A673 (cell line): ENCODE measurements at regions not wholly inside any gene's neighbourhood (a gene's known extent, or its start where the extent isn't known, plus 50 kb on each side); places are given as distances from the start of the nearest gene placed in this dataset.

ENCODE experiments used
- BruUV-seq: library from RNA; stranded (reverse); fragments of 400-500 nt; replicated peaks from 2 replicates; lab custom pipeline; 2021; lab: Mats Ljungman, UMichigan
- CTCF ChIA-PET: fragments of 300-600 bp; sonication (Branson Sonifier 250); formaldehyde crosslinking; loops from one replicate; lab custom pipeline; 2022; ENCODE audit warnings: antibody characterized with exemption; lab: Charles Lee
- POLR2A ChIA-PET: fragments of 300-600 bp; sonication (Branson Sonifier 250); formaldehyde crosslinking; loops from one replicate; lab custom pipeline; 2022; ENCODE audit warnings: antibody characterized with exemption; ENCODE audit not compliant: low non-redundant PET; lab: Charles Lee
- DNase-seq: peaks from one replicate; pipeline ENCODE4 v3.0.0-alpha.2; 2015; ENCODE audit warnings: low spot score
- H3K27ac ChIP-seq: fragments of 200-600 bp; sonication (generic); 2 replicates; pipeline ENCODE4 v1.5.1; 2016; ENCODE audit warnings: mixed run types, low read depth, mild to moderate bottlenecking, mixed read lengths, antibody characterized with exemption, low read length; ENCODE audit not compliant: poor library complexity, severe bottlenecking
- H3K27me3 ChIP-seq: fragments of 200-600 bp; sonication (generic); replicated peaks from 2 replicates; pipeline ENCODE4 v1.6.1; 2017; ENCODE audit warnings: mixed run types, low read depth, mild to moderate bottlenecking, mixed read lengths, antibody characterized with exemption, low read length; ENCODE audit not compliant: insufficient read depth, poor library complexity
- H3K36me3 ChIP-seq: fragments of 200-600 bp; sonication (generic); 2 replicates; pipeline ENCODE4 v1.6.1; 2016; ENCODE audit warnings: mixed run types, mild to moderate bottlenecking, mixed read lengths, antibody characterized with exemption, low read length; ENCODE audit not compliant: insufficient read depth, poor library complexity, severe bottlenecking
- H3K4me1 ChIP-seq: fragments of 200-600 bp; sonication (generic); 2 replicates; pipeline ENCODE4 v1.6.1; 2017; ENCODE audit warnings: mixed run types, mild to moderate bottlenecking, mixed read lengths, antibody characterized with exemption, low read length; ENCODE audit not compliant: insufficient read depth, poor library complexity, severe bottlenecking
- H3K4me3 ChIP-seq: fragments of 200-600 bp; sonication (generic); 2 replicates; pipeline ENCODE4 v1.5.1; 2016; ENCODE audit warnings: low read depth, mixed run types, mild to moderate bottlenecking, mixed read lengths, low read length; ENCODE audit not compliant: poor library complexity, severe bottlenecking
- H3K9me3 ChIP-seq: fragments of 200-600 bp; sonication (generic); 2 replicates; pipeline ENCODE4 v1.6.1; 2016; ENCODE audit warnings: mixed run types, low read depth, mild to moderate bottlenecking, mixed read lengths, antibody characterized with exemption, low read length; ENCODE audit not compliant: poor library complexity, severe bottlenecking
- CTCF ChIP-seq: fragments of 300-800, 200-600 bp; sonication (generic); conservative IDR thresholded peaks from 2 replicates; pipeline ENCODE4 v1.5.1; 2017; ENCODE audit warnings: low read depth, mild to moderate bottlenecking, antibody characterized with exemption, low read length, moderate library complexity, mixed read lengths
- EZH2 ChIP-seq: fragments of 200-600 bp; sonication (generic); IDR thresholded peaks from 2 replicates; pipeline ENCODE4 v1.6.1; 2017; ENCODE audit warnings: borderline replicate concordance, low read depth, mild to moderate bottlenecking, mixed read lengths, antibody characterized with exemption, low read length; ENCODE audit not compliant: poor library complexity, severe bottlenecking
- intact Hi-C: fragments of 100-400 bp; cut with micrococcal nuclease; formaldehyde crosslinking; loops from one replicate; pipeline ENCODE4 v1.10.0; 2022; ENCODE audit not compliant: unreplicated experiment

GRCh38 chr3:103127737-103128136 lies 692.9 kb downstream of the ZPLD1 start:
- POLR2A ChIA-PET: no interaction called here
- H3K27ac ChIP-seq: no peak overlapping the region
- H3K9me3 ChIP-seq: no peaks in the 10 kb centered on the region
- BruUV-seq: no TSS peak
- CTCF ChIA-PET: no interaction called here
- no peaks in the 10 kb centered on the region for H3K36me3 ChIP-seq
- no peak for TF ChIP-seq CTCF
- no peak for TF ChIP-seq EZH2
- H3K4me1 ChIP-seq: peaks cover 23% of the 10 kb centered on the region
- no peak for DNase-seq
- intact Hi-C loops: no loop called here
- H3K27me3 ChIP-seq: no peaks in the 10 kb centered on the region
- H3K4me3 ChIP-seq: no peak overlapping the region

DNA sequence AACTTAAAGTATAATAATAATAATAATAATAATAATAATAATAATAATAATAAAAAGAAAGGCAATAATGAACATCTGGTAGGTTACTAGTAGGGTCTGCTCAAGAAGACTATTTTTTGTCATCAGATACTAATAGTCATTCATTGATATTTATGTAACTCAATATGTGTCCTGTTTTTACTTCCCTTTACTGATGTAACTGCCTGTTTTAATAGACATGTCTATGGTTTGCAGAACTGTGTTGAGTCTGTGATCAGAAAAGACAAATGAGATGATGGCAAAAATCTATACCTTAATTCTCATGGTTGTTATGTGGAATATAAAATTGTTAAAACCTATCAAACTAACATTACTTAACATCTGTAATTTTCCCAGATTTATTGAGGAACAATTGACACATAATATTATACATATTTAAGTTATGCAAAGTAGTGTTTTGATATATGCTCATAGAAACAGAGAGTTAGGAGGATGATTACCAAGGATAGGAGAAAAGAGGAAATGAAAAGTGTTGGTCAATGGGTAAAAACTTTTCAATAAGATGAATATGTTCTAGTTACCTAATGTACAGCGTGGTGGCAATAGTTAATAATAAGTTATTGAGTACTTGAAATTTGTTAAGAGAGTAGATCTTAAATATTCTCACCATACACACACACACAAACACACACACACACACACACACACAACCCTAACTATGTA lies 699.4 kb downstream of the ZPLD1 start:
- no peak for DNase-seq
- intact Hi-C loops: no loop called here
- POLR2A ChIA-PET: no interaction called here
- no peaks in the 10 kb centered on the region for H3K36me3 ChIP-seq
- TF ChIP-seq EZH2: no peak
- TF ChIP-seq CTCF: no peak
- CTCF ChIA-PET: no interaction called here
- no peak overlapping the region for H3K27ac ChIP-seq
- H3K9me3 ChIP-seq: no peaks in the 10 kb centered on the region
- no peak overlapping the region for H3K4me3 ChIP-seq
- peaks cover 9% of the 10 kb centered on the region for H3K4me1 ChIP-seq
- BruUV-seq: no TSS peak
- H3K27me3 ChIP-seq: no peaks in the 10 kb centered on the region

DNA sequence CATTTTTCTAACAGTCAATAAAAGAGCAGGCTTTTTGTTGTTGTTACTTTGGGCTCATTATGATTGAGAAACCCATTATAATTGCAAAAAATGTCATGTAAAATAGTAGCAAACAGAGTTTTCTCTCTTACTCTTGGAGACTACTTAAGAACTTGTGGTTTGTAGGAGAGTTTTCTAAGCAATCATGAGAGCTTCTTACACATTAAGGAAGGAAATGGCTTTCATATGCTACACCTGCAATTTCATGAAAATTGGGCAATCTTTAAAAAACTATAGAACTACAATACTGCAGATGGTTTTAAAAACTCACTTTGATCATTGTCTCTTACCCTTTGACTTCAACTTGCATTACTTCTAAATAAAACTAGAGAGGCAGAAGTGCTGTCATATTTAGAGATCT lies 701.8 kb downstream of the ZPLD1 start:
- no TSS peak for BruUV-seq
- DNase-seq: peak; percentile 17
- no peaks in the 10 kb centered on the region for H3K36me3 ChIP-seq
- no peak overlapping the region for H3K4me3 ChIP-seq
- peaks cover 17% of the 10 kb centered on the region for H3K4me1 ChIP-seq
- H3K9me3 ChIP-seq: no peaks in the 10 kb centered on the region
- intact Hi-C loops: no loop called here
- TF ChIP-seq EZH2 (no peak), CTCF (no peak)
- ChIA-PET CTCF (no interaction called here), POLR2A (no interaction called here)
- H3K27me3 ChIP-seq: no peaks in the 10 kb centered on the region
- H3K27ac ChIP-seq: peak overlapping the region; percentile 13
